Stimulated activated CD4-positive, alpha-beta T cell treated with anti-CD3 and anti-CD28 coated beads, Interleukin-15, amount 100 ng/mL, for 24 hours (primary cell): ENCODE measurements at regions not wholly inside any gene's neighbourhood (a gene's known extent, or its start where the extent isn't known, plus 50 kb on each side); places are given as distances from the start of the nearest gene placed in this dataset.
"Not testable (repeated sequence)": the region's sequence is repeated elsewhere in the genome, so short reads cannot be mapped to it uniquely, and the experiment has no call there.

Experiments
- DNase-seq: peaks from one replicate; pipeline ENCODE4 v3.0.0-alpha.2; 2020

GRCh38 chr2:111602259-111602658 lies 281.7 kb downstream of the ANAPC1 start:
- not testable (repeated sequence) for DNase-seq

DNA sequence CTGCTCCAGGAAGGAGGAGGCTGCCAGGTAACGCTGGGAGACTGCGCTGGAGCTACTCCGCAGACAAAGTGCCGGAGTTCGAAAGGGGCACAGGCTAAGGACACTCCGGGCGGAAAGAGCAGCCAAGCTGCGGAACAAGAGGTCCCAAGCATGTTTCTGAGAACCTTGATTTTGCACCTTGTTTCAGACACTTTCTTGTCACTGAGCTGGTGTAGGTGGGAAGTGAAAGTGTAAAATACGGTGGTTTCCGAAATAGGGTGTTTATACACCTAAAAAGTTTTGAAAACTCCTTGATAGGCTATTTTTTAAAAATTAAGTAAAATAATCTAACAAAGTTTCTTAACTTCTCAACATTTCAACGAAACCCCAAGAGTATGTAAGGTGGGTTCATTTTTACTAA lies 278.2 kb downstream of the ANAPC1 start:
- not testable (repeated sequence) for DNase-seq

DNA sequence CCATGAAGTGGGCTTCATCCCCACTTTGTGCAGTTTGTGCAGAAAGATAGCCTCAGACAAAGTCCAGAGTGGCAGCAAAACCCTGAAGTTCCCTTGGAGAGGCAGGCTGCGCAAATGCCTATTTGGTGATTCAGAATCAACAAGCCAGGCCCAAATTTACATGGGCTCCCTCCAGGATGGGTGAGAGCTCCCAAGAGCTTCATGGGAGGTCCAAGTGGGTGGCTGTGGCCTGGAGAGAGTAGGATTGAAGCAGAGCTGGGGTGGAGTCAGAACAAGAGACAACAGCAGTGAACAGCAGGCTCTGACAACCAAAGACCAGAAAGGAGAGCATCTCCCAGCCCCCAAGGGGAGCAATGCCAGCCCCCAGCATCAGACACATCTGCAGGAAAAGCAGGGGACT lies 277.4 kb downstream of the ANAPC1 start:
- not testable (repeated sequence) for DNase-seq

DNA sequence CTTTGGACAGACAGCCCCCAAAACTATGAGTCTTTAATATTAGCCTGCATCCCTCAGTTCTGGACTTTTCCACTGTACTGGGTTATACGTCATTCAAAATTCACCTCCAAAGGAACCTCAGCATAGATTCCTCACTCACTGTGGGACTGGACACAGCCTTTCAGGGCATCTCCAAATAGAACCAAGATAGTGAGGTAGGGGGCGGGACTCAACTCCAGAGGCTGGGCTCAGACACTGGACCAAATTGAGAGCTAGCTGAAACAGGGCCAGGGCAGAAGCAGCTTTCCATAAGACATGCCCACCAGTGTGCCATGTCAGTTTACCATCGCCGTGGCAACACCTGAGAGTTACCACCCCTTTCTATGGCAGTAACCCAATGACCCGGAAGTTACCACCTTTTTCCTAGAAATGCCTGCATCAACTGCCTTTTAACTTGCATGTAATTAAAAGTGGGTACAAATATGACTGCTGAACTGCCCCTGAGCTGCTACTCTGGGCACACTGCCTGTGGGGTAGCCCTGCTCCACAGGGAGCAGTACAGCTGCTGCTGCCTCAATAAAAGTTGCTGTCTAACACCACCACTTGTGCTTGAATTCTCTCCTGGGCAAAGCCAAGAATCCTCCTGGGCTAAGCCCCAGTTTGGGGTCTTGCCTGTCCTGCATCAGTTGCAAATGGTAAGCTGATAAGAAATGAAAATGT lies 274.7 kb downstream of the ANAPC1 start:
- not testable (repeated sequence) for DNase-seq

GRCh38 chr2:111610035-111610434 lies 274.0 kb downstream of the ANAPC1 start:
- not testable (repeated sequence) for DNase-seq

- no peak for DNase-seq
Measured at GRCh38 chr2:111616651-111617218, 267.3 kb downstream of the ANAPC1 start.

- no peak for DNase-seq
Measured at GRCh38 chr2:111617299-111618225, 266.4 kb downstream of the ANAPC1 start.

DNA sequence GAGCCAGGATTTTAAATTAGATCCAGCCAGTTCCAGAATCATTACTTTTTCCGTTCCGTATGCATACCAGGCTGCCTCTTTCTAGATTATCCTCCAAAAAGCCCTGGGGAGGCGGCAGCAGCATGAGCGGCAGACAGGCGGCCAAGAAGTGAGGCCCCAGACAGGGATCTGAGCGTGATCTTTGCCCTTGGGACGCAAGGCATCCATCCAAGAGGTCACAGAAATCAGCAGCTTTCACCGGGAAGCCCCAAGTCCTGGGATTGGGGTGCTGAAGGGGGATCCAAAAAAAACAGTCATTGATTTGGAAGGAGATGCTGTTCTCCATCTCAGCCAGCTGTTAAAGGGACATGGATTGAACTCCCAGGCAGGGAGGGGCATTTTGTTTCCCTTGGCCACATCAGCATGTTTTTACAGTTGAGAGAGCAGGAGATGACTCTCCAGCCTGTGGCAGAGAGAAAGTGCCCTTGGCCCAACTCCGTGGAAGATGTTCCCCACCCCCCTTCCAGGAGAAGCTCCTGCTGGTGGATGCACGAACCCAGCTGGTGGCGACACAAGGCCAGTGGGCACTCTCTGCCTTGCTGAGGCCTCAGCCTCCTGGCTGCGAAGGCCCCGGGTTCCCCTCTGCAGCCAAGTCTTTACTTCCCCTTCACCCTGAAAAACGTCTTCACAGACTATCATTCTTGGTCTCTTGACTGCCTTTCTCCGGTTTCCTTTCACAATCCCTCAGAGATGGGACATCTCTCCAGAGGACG lies 265.6 kb downstream of the ANAPC1 start:
- no peak for DNase-seq

GRCh38 chr2:111618978-111619902 lies 264.8 kb downstream of the ANAPC1 start:
- DNase-seq = no peak

GRCh38 chr2:111620281-111620680 lies 263.7 kb downstream of the ANAPC1 start:
- DNase-seq = no peak

DNA sequence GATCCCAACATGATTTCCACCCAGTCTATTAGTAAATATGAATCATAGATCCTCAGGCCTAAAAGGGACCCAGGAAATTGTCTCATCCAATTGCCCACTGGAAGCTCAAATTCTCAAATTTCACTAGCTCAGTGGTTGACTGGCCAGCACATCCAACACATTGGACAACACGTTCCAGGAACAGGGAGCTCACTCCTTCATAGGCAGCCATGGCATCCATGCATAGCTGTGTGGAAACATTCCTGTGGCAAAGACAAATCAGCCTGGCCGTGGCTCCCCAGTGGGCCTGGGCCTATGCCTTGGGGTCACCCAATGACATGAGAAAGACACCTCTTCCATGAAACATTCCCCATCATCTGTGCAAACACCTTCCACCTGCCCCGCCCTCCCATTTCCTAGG lies 261.1 kb downstream of the ANAPC1 start:
- no peak for DNase-seq

GRCh38 chr2:111623380-111623779 lies 260.6 kb downstream of the ANAPC1 start:
- DNase-seq = no peak

DNA sequence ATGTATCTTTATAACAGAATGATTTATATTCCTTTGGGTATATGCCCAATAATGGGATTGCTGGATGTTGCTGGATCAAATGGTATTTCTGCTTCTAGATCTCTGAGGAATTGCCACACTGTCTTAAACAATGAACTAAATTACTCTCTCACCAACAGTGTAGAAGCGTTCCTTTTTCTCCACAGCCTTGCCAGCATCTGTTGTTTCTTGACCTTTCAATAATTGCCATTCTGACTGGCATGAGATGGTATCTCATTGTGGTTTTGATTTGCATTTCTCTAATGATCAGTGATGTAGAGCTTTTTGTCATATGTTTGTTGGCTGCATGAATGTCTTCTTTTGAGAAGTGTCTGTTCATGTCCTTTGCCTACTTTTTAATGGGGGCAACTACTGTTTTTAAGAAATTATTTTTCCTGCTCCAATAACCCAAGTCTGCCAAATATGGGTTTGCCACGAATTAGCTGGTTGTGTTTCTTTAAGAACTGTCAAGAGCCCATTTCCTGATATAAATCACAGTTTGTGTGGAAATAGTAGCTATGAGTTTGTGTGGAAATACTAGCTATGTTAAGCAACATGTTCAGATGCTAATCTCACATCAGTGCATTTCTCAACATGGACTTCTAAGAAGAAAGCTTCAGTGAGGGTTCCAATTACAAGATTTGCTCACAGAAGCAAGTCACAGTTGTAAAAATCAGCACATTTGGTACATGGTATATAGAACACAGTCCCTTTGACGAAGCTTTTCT lies 259.4 kb downstream of the ANAPC1 start:
- DNase-seq = no peak

- not testable (repeated sequence) for DNase-seq
Measured at GRCh38 chr2:111625157-111625537, 258.8 kb downstream of the ANAPC1 start.

GRCh38 chr2:111626037-111626864 lies 257.7 kb downstream of the ANAPC1 start:
- DNase-seq = peak; percentile 37

GRCh38 chr2:111626865-111627163 lies 257.2 kb downstream of the ANAPC1 start:
- DNase-seq = no peak

GRCh38 chr2:111627256-111627655 lies 256.7 kb downstream of the ANAPC1 start:
- DNase-seq = no peak

DNA sequence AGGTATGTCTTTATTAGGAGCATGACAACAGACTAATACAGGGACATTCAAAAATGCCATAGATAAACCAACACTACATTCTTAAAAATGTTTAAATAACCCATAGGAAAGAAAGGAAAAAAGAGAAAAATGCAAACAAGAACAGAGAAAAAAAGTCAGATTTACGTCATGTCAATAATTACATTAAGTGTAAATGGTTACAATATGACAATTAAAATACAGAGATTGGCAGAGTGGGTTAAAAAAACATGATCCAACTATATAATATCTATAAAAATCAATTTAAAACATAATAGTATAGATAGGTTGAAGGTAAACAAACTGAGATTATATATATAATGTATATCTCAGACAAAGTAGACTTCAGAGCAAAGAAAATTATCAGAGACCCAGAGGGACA lies 255.8 kb downstream of the ANAPC1 start:
- DNase-seq = no peak

- DNase-seq = no peak
Measured at GRCh38 chr2:111629983-111630382, 254.0 kb downstream of the ANAPC1 start.

DNA sequence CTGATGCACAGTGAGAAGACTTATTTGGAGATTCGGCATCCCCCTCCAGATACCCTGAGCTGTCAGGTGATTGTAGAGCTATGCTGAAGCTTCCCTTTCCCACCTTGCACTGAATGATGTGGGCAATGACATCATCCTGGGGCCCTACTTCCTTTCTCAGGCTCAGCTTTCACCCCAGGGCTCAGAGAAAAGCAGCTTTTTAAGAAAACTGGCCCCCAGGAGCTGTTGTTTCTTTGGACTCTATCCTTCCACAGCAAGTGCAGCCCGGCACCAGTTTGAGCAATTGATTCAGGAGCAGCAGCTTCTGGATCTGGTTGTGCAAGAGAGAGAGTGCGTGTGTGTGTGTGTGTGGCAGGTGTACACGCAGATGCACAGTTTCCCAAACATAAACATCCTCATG lies 251.3 kb downstream of the ANAPC1 start:
- peak; percentile 37 for DNase-seq
